GM12878 (cell line): ENCODE measurements at regions not wholly inside any gene's neighbourhood (a gene's known extent, or its start where the extent isn't known, plus 50 kb on each side); places are given as distances from the start of the nearest gene placed in this dataset.

Source experiments
- ASH2L ChIP-seq: fragments of 300-600, 200-600 bp; sonication (generic); IDR thresholded peaks from 2 replicates; pipeline ENCODE4 v1.6.1; 2017; ENCODE audit warnings: low read depth, mild to moderate bottlenecking, borderline replicate concordance
- BMI1 ChIP-seq: fragments of 450-650 bp; IDR thresholded peaks from 2 replicates; pipeline ENCODE4 v1.6.1; 2016; ENCODE audit warnings: mild to moderate bottlenecking, moderate library complexity, borderline replicate concordance
- CBX3 ChIP-seq: fragments of 200-600 bp; sonication (generic); IDR thresholded peaks from 2 replicates; pipeline ENCODE4 v1.6.1; 2016; ENCODE audit warnings: low read depth, borderline replicate concordance
- CREB1 ChIP-seq: IDR thresholded peaks from 2 replicates; pipeline ENCODE4 v1.6.1; 2012; ENCODE audit warnings: low read depth, mild to moderate bottlenecking, inconsistent platforms
- EP300 ChIP-seq, 2 experiments: fragments of 150-350 bp in 1 of 2; IDR thresholded peaks; 2 replicates each; pipeline ENCODE4 v1.6.1; 2011 to 2012; ENCODE audit warnings: low read depth in 2 of 2, low read length in 2 of 2, borderline replicate concordance in 1 of 2, improper control_type of control experiment in 1 of 2, inconsistent platforms in 1 of 2; ENCODE audit not compliant: control insufficient read depth in 1 of 2
- EZH2 ChIP-seq: IDR thresholded peaks from 2 replicates; pipeline ENCODE4 v1.6.1; 2012; ENCODE audit warnings: low read depth, mild to moderate bottlenecking, control low read depth, inconsistent platforms, low read length, borderline replicate concordance; ENCODE audit not compliant: control insufficient read depth
- KLF5 ChIP-seq: fragments of 450-650 bp; IDR thresholded peaks from 2 replicates; pipeline ENCODE4 v1.6.1; 2014; ENCODE audit warnings: mild to moderate bottlenecking; ENCODE audit not compliant: partially characterized antibody
- MTA3 ChIP-seq: IDR thresholded peaks from 2 replicates; pipeline ENCODE4 v1.6.1; 2012; ENCODE audit warnings: low read length, inconsistent platforms, borderline replicate concordance
- NFYA ChIP-seq: IDR thresholded peaks from 2 replicates; pipeline ENCODE4 v1.6.1; 2011; ENCODE audit warnings: low read depth, mild to moderate bottlenecking, low read length, improper control_type of control experiment, borderline replicate concordance
- PAX5 ChIP-seq: IDR thresholded peaks from 2 replicates; pipeline ENCODE4 v1.6.1; 2011; ENCODE audit warnings: low read depth, low read length, borderline replicate concordance
- POU2F2 ChIP-seq: IDR thresholded peaks from 3 replicates; pipeline ENCODE4 v1.6.1; 2011; ENCODE audit warnings: low read depth, mild to moderate bottlenecking, low read length, borderline replicate concordance
- SMARCA5 ChIP-seq: fragments of 450-650 bp; IDR thresholded peaks from 2 replicates; pipeline ENCODE4 v1.6.1; 2017; ENCODE audit warnings: mild to moderate bottlenecking
- TF ChIP-seq, protein P1 (sequence below): fragments of 450-650 bp; formaldehyde crosslinking; IDR thresholded peaks from 2 replicates; pipeline ENCODE4 v1.5.0; 2022; ENCODE audit warnings: mild to moderate bottlenecking, missing genetic modification characterization
- TF ChIP-seq, protein P2 (sequence below): IDR thresholded peaks from 2 replicates; pipeline ENCODE4 v1.6.1; 2011; ENCODE audit warnings: low read depth, mild to moderate bottlenecking, low read length, moderate library complexity, borderline replicate concordance; ENCODE audit errors: extremely low read depth
- TF ChIP-seq, protein P3 (sequence below): fragments of 450-650 bp; IDR thresholded peaks from 2 replicates; pipeline ENCODE4 v1.6.1; 2018; ENCODE audit warnings: borderline replicate concordance, mild to moderate bottlenecking; ENCODE audit not compliant: partially characterized antibody
- TF ChIP-seq, protein P4 (sequence below): IDR thresholded peaks from 2 replicates; pipeline ENCODE4 v1.6.1; 2011; ENCODE audit warnings: borderline replicate concordance, low read depth, mild to moderate bottlenecking, moderate library complexity, mixed read lengths, low read length; ENCODE audit not compliant: insufficient read depth; ENCODE audit errors: extremely low read length
- TF ChIP-seq, protein P5 (sequence below): fragments of 450-650 bp; IDR thresholded peaks from 2 replicates; pipeline ENCODE4 v1.6.1; 2016; ENCODE audit warnings: mild to moderate bottlenecking, moderate library complexity, borderline replicate concordance

DNA sequence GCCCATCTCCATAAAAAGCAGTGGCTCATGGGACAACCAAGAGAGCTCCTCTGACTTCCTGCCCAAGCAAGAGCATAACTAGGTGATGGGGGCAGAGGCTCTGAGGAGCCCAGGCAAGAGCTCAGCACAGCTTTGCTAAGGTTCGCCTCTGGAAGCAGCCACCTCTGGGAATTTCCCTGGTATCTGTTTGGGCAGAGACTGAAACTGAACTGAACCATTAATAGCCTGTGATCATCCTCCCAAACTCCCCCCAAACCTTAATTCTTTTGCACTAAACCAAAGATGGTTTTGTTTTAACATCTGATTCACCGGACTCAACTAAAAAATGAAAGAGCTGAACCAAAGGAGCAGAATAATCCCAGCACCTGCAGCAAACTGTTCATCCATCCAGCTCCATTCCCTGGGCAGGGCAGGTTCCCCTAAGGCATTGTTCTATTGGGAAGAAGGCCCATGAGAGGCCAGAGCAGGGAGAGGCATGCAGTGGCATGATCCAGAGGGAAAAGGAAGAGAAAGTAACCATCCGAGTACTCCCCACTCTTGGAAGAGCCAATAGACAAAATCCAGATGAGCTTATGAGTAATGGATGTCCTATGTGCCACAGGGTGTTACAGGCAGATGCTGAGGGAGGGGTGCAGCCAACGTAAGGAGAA, 77.8 kb upstream of the KAZN start (continued):
- TF ChIP-seq CBX3, result no peak
- TF ChIP-seq, protein P1, sequence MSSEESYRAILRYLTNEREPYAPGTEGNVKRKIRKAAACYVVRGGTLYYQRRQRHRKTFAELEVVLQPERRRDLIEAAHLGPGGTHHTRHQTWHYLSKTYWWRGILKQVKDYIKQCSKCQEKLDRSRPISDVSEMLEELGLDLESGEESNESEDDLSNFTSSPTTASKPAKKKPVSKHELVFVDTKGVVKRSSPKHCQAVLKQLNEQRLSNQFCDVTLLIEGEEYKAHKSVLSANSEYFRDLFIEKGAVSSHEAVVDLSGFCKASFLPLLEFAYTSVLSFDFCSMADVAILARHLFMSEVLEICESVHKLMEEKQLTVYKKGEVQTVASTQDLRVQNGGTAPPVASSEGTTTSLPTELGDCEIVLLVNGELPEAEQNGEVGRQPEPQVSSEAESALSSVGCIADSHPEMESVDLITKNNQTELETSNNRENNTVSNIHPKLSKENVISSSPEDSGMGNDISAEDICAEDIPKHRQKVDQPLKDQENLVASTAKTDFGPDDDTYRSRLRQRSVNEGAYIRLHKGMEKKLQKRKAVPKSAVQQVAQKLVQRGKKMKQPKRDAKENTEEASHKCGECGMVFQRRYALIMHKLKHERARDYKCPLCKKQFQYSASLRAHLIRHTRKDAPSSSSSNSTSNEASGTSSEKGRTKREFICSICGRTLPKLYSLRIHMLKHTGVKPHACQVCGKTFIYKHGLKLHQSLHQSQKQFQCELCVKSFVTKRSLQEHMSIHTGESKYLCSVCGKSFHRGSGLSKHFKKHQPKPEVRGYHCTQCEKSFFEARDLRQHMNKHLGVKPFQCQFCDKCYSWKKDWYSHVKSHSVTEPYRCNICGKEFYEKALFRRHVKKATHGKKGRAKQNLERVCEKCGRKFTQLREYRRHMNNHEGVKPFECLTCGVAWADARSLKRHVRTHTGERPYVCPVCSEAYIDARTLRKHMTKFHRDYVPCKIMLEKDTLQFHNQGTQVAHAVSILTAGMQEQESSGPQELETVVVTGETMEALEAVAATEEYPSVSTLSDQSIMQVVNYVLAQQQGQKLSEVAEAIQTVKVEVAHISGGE, result no peak
- TF ChIP-seq NFYA, result no peak
- TF ChIP-seq PAX5, result peak; percentile 42; the same call in 1 of the 2 replicates
- TF ChIP-seq SMARCA5, result no peak
- TF ChIP-seq, protein P2, sequence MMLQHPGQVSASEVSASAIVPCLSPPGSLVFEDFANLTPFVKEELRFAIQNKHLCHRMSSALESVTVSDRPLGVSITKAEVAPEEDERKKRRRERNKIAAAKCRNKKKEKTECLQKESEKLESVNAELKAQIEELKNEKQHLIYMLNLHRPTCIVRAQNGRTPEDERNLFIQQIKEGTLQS, result no peak
- no peak for TF ChIP-seq KLF5
- TF ChIP-seq, protein P3, sequence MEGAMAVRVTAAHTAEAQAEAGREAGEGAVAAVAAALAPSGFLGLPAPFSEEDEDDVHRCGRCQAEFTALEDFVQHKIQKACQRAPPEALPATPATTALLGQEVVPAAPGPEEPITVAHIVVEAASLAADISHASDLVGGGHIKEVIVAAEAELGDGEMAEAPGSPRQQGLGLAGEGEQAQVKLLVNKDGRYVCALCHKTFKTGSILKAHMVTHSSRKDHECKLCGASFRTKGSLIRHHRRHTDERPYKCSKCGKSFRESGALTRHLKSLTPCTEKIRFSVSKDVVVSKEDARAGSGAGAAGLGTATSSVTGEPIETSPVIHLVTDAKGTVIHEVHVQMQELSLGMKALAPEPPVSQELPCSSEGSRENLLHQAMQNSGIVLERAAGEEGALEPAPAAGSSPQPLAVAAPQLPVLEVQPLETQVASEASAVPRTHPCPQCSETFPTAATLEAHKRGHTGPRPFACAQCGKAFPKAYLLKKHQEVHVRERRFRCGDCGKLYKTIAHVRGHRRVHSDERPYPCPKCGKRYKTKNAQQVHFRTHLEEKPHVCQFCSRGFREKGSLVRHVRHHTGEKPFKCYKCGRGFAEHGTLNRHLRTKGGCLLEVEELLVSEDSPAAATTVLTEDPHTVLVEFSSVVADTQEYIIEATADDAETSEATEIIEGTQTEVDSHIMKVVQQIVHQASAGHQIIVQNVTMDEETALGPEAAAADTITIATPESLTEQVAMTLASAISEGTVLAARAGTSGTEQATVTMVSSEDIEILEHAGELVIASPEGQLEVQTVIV, result no peak
- TF ChIP-seq CREB1, result peak; percentile 30; the same call in 1 of the 2 replicates
- TF ChIP-seq, protein P4, sequence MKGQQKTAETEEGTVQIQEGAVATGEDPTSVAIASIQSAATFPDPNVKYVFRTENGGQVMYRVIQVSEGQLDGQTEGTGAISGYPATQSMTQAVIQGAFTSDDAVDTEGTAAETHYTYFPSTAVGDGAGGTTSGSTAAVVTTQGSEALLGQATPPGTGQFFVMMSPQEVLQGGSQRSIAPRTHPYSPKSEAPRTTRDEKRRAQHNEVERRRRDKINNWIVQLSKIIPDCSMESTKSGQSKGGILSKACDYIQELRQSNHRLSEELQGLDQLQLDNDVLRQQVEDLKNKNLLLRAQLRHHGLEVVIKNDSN, result no peak
- peak; percentile 88; the same call in 1 of the 2 replicates for TF ChIP-seq MTA3
- peak in 1 of 2 experiments; percentile 48; a peak in 2 of 4 replicates for TF ChIP-seq EP300 (IDR thresholded peaks at IDR 0.05; ENCODE audit: borderline replicate concordance in 1 of 2, control insufficient read depth in 1 of 2, low read depth in 2 of 2, low read length in 2 of 2)
- TF ChIP-seq EZH2, result no peak
- TF ChIP-seq ASH2L, result no peak
- TF ChIP-seq, protein P5, sequence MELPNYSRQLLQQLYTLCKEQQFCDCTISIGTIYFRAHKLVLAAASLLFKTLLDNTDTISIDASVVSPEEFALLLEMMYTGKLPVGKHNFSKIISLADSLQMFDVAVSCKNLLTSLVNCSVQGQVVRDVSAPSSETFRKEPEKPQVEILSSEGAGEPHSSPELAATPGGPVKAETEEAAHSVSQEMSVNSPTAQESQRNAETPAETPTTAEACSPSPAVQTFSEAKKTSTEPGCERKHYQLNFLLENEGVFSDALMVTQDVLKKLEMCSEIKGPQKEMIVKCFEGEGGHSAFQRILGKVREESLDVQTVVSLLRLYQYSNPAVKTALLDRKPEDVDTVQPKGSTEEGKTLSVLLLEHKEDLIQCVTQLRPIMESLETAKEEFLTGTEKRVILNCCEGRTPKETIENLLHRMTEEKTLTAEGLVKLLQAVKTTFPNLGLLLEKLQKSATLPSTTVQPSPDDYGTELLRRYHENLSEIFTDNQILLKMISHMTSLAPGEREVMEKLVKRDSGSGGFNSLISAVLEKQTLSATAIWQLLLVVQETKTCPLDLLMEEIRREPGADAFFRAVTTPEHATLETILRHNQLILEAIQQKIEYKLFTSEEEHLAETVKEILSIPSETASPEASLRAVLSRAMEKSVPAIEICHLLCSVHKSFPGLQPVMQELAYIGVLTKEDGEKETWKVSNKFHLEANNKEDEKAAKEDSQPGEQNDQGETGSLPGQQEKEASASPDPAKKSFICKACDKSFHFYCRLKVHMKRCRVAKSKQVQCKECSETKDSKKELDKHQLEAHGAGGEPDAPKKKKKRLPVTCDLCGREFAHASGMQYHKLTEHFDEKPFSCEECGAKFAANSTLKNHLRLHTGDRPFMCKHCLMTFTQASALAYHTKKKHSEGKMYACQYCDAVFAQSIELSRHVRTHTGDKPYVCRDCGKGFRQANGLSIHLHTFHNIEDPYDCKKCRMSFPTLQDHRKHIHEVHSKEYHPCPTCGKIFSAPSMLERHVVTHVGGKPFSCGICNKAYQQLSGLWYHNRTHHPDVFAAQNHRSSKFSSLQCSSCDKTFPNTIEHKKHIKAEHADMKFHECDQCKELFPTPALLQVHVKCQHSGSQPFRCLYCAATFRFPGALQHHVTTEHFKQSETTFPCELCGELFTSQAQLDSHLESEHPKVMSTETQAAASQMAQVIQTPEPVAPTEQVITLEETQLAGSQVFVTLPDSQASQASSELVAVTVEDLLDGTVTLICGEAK, result no peak
- TF ChIP-seq POU2F2, result peak; percentile 30; the same call in 1 of the 3 replicates
- no peak for TF ChIP-seq BMI1
